Right lobe of liver (tissue), 4 donors: ENCODE measurements at regions not wholly inside any gene's neighbourhood (a gene's known extent, or its start where the extent isn't known, plus 50 kb on each side); places are given as distances from the start of the nearest gene placed in this dataset.

Source experiments
- POLR2A ChIP-seq: fragments of 450-650 bp; IDR thresholded peaks from one replicate; pipeline ENCODE4 v1.6.1; 2017; ENCODE audit warnings: antibody characterized with exemption, mild to moderate bottlenecking
- TF ChIP-seq, protein P1 (sequence below), 4 donors: fragments of 200-600 bp in 3 of 4; fragments of 450-650 bp in 1 of 4; IDR thresholded peaks; one replicate each; pipeline versions ENCODE4 v1.5.1 to v1.8.0; 2016 to 2022; ENCODE audit warnings: antibody characterized with exemption in 4 of 4, mild to moderate bottlenecking in 2 of 4
- donor health status: DM: no; HTN: no; CAD: no.
- donor health status: DM: no; HTN: no; CAD: no.
- donor health status: DM: no; HTN: yes; CAD: no.

DNA sequence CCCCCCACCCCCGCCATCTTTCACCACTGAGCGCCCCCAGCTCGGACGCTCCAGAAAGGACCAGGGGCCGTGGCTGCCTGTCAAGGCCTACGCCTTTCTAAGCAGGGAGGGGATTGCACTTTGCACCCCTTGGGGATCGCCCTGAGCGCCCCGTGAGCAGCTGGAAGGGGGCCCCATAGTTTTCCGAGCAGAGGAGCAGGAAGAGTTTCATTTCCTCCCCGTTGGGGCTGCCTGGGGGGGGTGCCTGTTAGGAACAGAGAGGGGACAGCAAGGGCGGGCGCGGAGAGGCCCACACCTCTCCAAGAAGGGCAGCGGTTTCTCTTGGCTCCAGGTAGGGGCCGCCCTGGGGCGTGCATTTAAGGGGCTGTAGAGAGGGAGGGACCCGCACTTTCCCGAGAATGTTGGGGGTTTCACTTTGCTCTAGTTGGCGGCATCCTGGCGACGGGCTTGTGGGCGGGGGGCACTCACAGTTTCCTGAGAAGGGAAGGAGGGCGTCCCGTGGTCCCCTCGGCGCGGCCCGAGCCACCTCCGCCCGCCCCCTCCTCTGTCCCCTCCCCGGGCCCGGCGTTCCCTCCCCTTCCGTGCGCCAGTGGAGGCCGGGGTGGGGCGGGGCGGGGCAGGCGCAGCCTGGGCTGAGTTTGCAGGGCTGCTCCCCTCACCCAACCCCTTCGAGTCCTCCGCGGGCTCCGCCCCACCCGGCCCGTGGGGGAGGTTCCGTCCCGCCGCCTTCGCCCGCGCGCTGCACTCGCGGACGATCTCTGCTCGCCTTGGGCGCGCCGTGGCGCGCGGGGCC lies 82.3 kb upstream of the CD99 start:
- TF ChIP-seq POLR2A = peak; percentile 36
- TF ChIP-seq, protein P1, sequence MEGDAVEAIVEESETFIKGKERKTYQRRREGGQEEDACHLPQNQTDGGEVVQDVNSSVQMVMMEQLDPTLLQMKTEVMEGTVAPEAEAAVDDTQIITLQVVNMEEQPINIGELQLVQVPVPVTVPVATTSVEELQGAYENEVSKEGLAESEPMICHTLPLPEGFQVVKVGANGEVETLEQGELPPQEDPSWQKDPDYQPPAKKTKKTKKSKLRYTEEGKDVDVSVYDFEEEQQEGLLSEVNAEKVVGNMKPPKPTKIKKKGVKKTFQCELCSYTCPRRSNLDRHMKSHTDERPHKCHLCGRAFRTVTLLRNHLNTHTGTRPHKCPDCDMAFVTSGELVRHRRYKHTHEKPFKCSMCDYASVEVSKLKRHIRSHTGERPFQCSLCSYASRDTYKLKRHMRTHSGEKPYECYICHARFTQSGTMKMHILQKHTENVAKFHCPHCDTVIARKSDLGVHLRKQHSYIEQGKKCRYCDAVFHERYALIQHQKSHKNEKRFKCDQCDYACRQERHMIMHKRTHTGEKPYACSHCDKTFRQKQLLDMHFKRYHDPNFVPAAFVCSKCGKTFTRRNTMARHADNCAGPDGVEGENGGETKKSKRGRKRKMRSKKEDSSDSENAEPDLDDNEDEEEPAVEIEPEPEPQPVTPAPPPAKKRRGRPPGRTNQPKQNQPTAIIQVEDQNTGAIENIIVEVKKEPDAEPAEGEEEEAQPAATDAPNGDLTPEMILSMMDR (IDR thresholded peaks at IDR 0.05) = no peak
